Astrocyte of the spinal cord (primary cell): ENCODE measurements at regions not wholly inside any gene's neighbourhood (a gene's known extent, or its start where the extent isn't known, plus 50 kb on each side); places are given as distances from the start of the nearest gene placed in this dataset.

ENCODE experiments used
- DNase-seq: peaks from one replicate; pipeline ENCODE4 v3.0.0; 2011; ENCODE audit warnings: low read depth, low spot score
- H3K4me3 ChIP-seq: 2 replicates; pipeline ENCODE4 v1.5.1; 2011; ENCODE audit warnings: low read depth, mild to moderate bottlenecking, low read length, moderate library complexity
- CTCF ChIP-seq: IDR thresholded peaks from 2 replicates; pipeline ENCODE4 v1.5.1; 2012; ENCODE audit warnings: low read depth, mild to moderate bottlenecking, low read length, inconsistent platforms
- in situ Hi-C: cut with HindIII; loops from 2 replicates; pipeline ENCODE4 v1.10.0; 2017; ENCODE audit warnings: low sequenced_read_pairs

- in situ Hi-C loops: no loop called here
- no peak overlapping the region for H3K4me3 ChIP-seq
- TF ChIP-seq CTCF: no peak
- no peak for DNase-seq
Measured at GRCh38 chr14:59036134-59036533, 152.3 kb upstream of the DAAM1 start.

- in situ Hi-C loops: no loop called here
- H3K4me3 ChIP-seq: no peak overlapping the region
- TF ChIP-seq CTCF: no peak
- DNase-seq: no peak
Measured at GRCh38 chr14:59037086-59037485, 151.4 kb upstream of the DAAM1 start.

- DNase-seq: no peak
- in situ Hi-C loops: no loop called here
- H3K4me3 ChIP-seq: no peak overlapping the region
- TF ChIP-seq CTCF: no peak
Measured at GRCh38 chr14:59037620-59038019, 150.8 kb upstream of the DAAM1 start.

- in situ Hi-C loops: no loop called here
- DNase-seq: no peak
- TF ChIP-seq CTCF: no peak
Measured at GRCh38 chr14:59038746-59039145, 149.7 kb upstream of the DAAM1 start.

GRCh38 chr14:59041308-59041707, 147.2 kb upstream of the DAAM1 start:
- no peak overlapping the region for H3K4me3 ChIP-seq
- TF ChIP-seq CTCF: no peak
- in situ Hi-C loops: no loop called here
- no peak for DNase-seq

More at GRCh38 chr14:59038746-59039145, 149.7 kb upstream of the DAAM1 start:
- no peak overlapping the region for H3K4me3 ChIP-seq

GRCh38 chr14:59044707-59045106, 143.8 kb upstream of the DAAM1 start:
- in situ Hi-C loops: no loop called here
- no peak for TF ChIP-seq CTCF
- H3K4me3 ChIP-seq: no peak overlapping the region
- DNase-seq: no peak

- H3K4me3 ChIP-seq: no peak overlapping the region
- no peak for TF ChIP-seq CTCF
- DNase-seq: peak; percentile 61
- in situ Hi-C loops: no loop called here
Measured at GRCh38 chr14:59046746-59047145, 141.7 kb upstream of the DAAM1 start.
